NB4 (cell line): ENCODE measurements at regions not wholly inside any gene's neighbourhood (a gene's known extent, or its start where the extent isn't known, plus 50 kb on each side); places are given as distances from the start of the nearest gene placed in this dataset.

Experiments used
- MAX ChIP-seq: IDR thresholded peaks from 2 replicates; pipeline ENCODE4 v1.6.1; 2011; ENCODE audit warnings: low read depth, low read length
- POLR2A ChIP-seq: IDR thresholded peaks from 2 replicates; pipeline ENCODE4 v1.6.1; 2011; ENCODE audit warnings: mild to moderate bottlenecking; ENCODE audit not compliant: insufficient read length; ENCODE audit errors: extremely low read depth
- TF ChIP-seq, protein P1 (sequence below): IDR thresholded peaks from one replicate; pipeline ENCODE4 v1.5.1; 2012; ENCODE audit warnings: low read depth, low read length

GRCh38 chr15:95417761-95418160, 912.7 kb upstream of the NR2F2 start:
- TF ChIP-seq, protein P1, sequence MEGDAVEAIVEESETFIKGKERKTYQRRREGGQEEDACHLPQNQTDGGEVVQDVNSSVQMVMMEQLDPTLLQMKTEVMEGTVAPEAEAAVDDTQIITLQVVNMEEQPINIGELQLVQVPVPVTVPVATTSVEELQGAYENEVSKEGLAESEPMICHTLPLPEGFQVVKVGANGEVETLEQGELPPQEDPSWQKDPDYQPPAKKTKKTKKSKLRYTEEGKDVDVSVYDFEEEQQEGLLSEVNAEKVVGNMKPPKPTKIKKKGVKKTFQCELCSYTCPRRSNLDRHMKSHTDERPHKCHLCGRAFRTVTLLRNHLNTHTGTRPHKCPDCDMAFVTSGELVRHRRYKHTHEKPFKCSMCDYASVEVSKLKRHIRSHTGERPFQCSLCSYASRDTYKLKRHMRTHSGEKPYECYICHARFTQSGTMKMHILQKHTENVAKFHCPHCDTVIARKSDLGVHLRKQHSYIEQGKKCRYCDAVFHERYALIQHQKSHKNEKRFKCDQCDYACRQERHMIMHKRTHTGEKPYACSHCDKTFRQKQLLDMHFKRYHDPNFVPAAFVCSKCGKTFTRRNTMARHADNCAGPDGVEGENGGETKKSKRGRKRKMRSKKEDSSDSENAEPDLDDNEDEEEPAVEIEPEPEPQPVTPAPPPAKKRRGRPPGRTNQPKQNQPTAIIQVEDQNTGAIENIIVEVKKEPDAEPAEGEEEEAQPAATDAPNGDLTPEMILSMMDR: no peak
- TF ChIP-seq MAX (no peak), POLR2A (no peak)
